Breast epithelium (tissue), 3 donors: ENCODE measurements at regions not wholly inside any gene's neighbourhood (a gene's known extent, or its start where the extent isn't known, plus 50 kb on each side); places are given as distances from the start of the nearest gene placed in this dataset.

Experiments
- POLR2A ChIP-seq: fragments of 450-650 bp; IDR thresholded peaks from one replicate; pipeline ENCODE4 v1.6.1; 2016; ENCODE audit warnings: antibody characterized with exemption, mild to moderate bottlenecking, moderate library complexity
- TF ChIP-seq, protein P1 (sequence below), 3 donors: fragments of 450-650 bp; IDR thresholded peaks; one replicate each; pipeline ENCODE4 v1.5.1; 2016 to 2017; ENCODE audit warnings: antibody characterized with exemption in 3 of 3, mild to moderate bottlenecking in 3 of 3, moderate library complexity in 3 of 3

DNA sequence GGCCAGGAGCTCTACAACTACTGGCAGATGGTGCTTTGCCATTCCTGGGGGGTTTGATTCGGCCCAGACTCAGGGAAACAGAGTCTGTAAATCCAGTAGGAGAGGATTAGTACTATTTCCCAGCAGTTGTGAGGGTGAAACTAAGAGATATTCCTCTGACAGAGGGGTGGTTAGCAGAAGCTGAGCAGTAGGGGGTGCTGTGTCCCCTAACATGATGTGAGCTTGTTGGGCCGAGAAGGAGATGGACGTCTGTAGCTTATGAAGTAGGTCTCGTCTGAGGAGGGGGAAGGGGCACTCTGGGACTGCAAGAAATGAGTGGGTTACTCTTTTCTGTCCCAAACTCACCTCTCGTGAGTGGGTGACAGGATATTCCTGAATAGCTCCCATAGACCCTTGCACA lies 179.2 kb upstream of the MBL2 start:
- TF ChIP-seq, protein P1, sequence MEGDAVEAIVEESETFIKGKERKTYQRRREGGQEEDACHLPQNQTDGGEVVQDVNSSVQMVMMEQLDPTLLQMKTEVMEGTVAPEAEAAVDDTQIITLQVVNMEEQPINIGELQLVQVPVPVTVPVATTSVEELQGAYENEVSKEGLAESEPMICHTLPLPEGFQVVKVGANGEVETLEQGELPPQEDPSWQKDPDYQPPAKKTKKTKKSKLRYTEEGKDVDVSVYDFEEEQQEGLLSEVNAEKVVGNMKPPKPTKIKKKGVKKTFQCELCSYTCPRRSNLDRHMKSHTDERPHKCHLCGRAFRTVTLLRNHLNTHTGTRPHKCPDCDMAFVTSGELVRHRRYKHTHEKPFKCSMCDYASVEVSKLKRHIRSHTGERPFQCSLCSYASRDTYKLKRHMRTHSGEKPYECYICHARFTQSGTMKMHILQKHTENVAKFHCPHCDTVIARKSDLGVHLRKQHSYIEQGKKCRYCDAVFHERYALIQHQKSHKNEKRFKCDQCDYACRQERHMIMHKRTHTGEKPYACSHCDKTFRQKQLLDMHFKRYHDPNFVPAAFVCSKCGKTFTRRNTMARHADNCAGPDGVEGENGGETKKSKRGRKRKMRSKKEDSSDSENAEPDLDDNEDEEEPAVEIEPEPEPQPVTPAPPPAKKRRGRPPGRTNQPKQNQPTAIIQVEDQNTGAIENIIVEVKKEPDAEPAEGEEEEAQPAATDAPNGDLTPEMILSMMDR (IDR thresholded peaks at IDR 0.05) = no peak
- no peak for TF ChIP-seq POLR2A
